Activated naive CD4-positive, alpha-beta T cell treated with anti-CD3 and anti-CD28 coated beads, Interleukin-2, amount 10 ng/mL, durations not matched to agents 7 days and 5 days (primary cell): ENCODE measurements at regions not wholly inside any gene's neighbourhood (a gene's known extent, or its start where the extent isn't known, plus 50 kb on each side); places are given as distances from the start of the nearest gene placed in this dataset.

ENCODE experiments used
- CTCF ChIA-PET: fragments of 350-600 bp; sonication (Branson Sonifier 250); formaldehyde crosslinking; loops from one replicate; lab custom pipeline; 2021; ENCODE audit warnings: antibody characterized with exemption; lab: Charles Lee
- DNase-seq: peaks from one replicate; pipeline ENCODE4 v3.0.0-alpha.2; 2020
- H3K27ac Mint-ChIP-seq: one replicate; pipeline ENCODE4 v1.8.0; 2021; ENCODE audit warnings: mild to moderate bottlenecking, moderate library complexity, mixed read lengths
- H3K27me3 Mint-ChIP-seq: one replicate; pipeline ENCODE4 v1.8.0; 2021; ENCODE audit warnings: mild to moderate bottlenecking, mixed read lengths
- H3K36me3 Mint-ChIP-seq: one replicate; pipeline ENCODE4 v1.8.0; 2021; ENCODE audit warnings: mixed read lengths
- H3K4me1 Mint-ChIP-seq: one replicate; pipeline ENCODE4 v1.8.0; 2021; ENCODE audit warnings: mixed read lengths
- H3K4me3 Mint-ChIP-seq: one replicate; pipeline ENCODE4 v1.8.0; 2021; ENCODE audit warnings: mild to moderate bottlenecking, moderate library complexity, mixed read lengths
- H3K9me3 Mint-ChIP-seq: one replicate; pipeline ENCODE4 v1.8.0; 2021; ENCODE audit warnings: mixed read lengths

DNA sequence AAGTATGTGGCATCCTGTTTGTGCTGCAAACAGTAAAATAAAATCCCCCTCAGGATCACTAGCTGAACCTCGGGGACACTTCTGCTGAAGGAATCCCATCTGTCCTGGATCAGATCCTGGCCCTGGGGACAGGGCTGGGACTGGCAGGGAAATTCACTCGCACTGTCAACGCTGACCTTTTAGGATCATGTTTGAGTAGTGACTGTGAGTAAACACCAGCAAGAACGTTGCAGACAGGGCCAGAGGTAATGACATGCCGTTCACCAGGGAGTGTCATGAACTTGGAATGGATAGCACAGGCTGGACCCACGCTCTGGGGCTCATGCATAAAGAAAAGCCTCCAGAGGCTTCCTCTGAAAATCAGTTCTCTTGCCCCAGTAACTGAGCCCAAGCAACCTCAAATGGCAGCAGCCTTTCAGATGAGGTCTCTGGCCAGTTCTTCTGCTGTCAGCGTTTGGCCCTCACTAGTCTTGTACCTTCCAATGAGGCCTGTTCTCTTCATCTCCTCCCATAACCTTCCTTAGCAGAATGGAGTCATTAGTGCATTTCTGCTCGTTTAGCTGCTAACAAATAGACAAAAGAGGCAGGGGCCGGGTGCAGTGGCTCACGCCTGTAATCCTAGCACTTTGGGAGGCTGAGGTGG, 51.0 kb upstream of the BARX2 start:
- Mint-ChIP-seq H3K27me3 (peaks cover 15% of the 10 kb centered on the region), H3K9me3 (no peaks in the 10 kb centered on the region), H3K4me1 (no peaks in the 10 kb centered on the region), H3K36me3 (no peaks in the 10 kb centered on the region), H3K27ac (no peak overlapping the region), H3K4me3 (no peak overlapping the region)
- CTCF ChIA-PET = no interaction called here
- DNase-seq = no peak

DNA sequence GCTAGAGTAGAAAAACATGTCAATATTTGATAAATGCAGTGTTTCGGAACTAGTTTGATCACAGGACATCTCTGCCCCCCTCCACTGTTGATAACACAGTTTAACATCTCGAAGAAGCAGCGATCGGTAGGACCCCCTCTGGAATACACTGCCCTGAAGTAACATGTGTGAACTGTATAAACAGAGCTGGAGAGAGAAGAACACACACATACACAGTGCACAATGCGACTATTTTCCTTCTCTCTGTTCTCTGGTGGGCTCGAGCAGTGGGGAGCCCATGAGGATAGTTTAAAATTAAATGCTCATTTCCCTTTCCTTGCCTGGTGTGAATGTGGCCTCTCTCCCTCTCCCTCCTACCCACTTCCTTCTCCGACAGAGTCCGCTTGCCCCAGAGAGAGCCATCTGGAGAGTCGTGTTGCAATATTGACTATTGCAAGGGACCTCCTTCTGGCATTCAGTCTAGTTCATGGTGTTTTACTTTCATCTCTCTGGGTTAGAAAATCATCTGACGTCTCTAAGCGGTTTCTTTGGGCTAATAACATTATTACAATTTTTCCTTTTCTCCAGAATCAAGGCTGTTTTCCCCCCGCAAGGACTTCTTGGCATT, 51.6 kb upstream of the BARX2 start:
- CTCF ChIA-PET = no interaction called here
- Mint-ChIP-seq H3K9me3 (no peaks in the 10 kb centered on the region), H3K36me3 (no peaks in the 10 kb centered on the region), H3K27me3 (peaks cover 9% of the 10 kb centered on the region), H3K4me1 (no peaks in the 10 kb centered on the region), H3K4me3 (no peak overlapping the region), H3K27ac (no peak overlapping the region)
- no peak for DNase-seq

DNA sequence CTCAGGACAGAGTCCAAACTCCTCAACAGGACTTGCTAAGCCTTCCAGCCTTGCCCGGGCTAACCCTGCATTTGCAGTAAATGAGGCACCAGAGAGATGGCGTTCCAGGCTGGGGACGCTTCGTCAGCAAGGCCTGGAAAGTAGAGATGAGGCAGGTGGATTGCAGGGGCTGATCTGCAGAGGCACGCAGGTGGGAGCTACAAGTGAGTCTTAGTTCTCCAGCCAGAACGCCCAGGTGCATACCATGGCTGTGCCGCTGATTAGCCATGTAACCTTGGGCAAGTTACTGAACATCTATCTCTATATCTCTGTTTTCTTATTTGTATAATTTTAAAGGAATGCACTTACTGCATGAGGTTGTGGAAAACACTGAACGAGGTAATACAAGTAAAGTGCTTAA, 52.7 kb upstream of the BARX2 start:
- peaks cover 5% of the 10 kb centered on the region for H3K27me3 Mint-ChIP-seq
- peaks cover 2% of the 10 kb centered on the region for H3K4me1 Mint-ChIP-seq
- H3K36me3 Mint-ChIP-seq = no peaks in the 10 kb centered on the region
- DNase-seq = no peak
- no peak overlapping the region for H3K27ac Mint-ChIP-seq
- no peaks in the 10 kb centered on the region for H3K9me3 Mint-ChIP-seq
- CTCF ChIA-PET = no interaction called here
- H3K4me3 Mint-ChIP-seq = no peak overlapping the region

DNA sequence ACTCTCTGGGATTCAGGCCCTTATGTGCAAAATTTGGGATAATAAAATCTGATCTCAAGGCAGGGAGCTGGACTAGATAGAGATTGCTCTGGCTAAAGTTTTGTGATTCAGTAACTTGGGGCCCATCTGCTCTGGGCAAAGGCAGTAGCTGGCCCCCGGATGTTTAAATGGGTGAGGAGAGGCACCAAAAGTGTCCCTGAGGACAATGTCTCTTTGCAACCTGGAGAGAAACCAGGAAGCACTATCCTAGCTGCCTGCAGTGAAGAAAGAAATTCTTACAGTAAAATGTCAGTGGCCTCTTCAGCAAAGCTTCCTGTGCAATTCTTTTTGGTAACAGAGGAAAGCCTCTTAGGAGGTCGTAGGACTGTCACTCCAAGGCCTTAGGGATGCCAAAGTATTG, 54.6 kb upstream of the BARX2 start:
- Mint-ChIP-seq H3K9me3 (no peaks in the 10 kb centered on the region), H3K27me3 (peaks cover 5% of the 10 kb centered on the region), H3K4me1 (peaks cover 7% of the 10 kb centered on the region), H3K4me3 (no peak overlapping the region), H3K36me3 (no peaks in the 10 kb centered on the region), H3K27ac (no peak overlapping the region)
- DNase-seq = no peak
- CTCF ChIA-PET = interaction anchor here (0.6 to 1.1 kb wide), 2 partner anchors 10 to 152 kb away, joined by 3 read pairs; no protein-coding TSS in a partner anchor

DNA sequence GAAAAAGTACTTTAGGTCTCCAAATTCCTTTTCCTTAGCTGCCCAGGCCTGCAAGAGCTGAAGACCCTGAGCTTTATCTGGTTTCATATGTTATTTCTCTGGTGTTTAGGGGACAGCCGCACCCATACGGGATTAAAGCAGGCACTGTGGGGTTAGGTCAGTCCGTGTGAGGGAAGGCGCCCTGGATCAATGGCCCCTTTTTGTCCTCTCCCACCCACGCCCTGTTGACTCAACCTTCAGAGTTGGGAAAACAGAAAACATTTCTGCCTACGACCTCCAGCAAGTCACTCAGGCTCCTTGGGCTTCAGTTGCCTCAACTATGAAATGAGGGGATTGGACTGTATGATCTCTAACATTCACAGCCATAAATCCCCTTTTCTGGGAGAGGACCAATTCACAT, 55.2 kb upstream of the BARX2 start:
- Mint-ChIP-seq H3K4me3 (no peak overlapping the region), H3K4me1 (peaks cover 7% of the 10 kb centered on the region)

DNA sequence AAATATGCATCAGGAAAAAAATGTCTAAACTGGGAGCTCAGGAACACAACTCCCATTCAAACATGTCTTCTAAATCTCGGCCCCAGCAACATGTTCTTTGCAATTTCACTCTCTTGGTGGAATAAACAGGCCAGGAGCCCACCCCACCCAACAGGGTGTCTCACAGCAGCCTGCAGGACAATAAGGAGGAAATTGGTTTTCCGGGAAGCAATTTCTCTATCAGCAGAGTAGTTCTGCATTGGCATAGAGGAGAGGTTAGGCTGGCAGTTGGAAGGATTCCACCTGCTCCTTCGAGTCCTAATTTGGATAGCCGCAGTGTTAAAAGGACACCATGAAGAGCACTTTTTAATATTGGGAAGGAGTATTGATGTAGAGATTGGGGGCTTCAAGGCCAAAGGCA, 55.9 kb upstream of the BARX2 start:
- CTCF ChIA-PET = interaction anchor here (1.4 kb wide), 1 partner anchor 13 kb away, joined by 4 read pairs; no protein-coding TSS in a partner anchor
- DNase-seq = no peak
- H3K27ac Mint-ChIP-seq = no peak overlapping the region
- H3K27me3 Mint-ChIP-seq = peaks cover 4% of the 10 kb centered on the region
- H3K4me1 Mint-ChIP-seq = peaks cover 7% of the 10 kb centered on the region
- no peak overlapping the region for H3K4me3 Mint-ChIP-seq
- no peaks in the 10 kb centered on the region for H3K9me3 Mint-ChIP-seq
- H3K36me3 Mint-ChIP-seq = no peaks in the 10 kb centered on the region

More for the DNA sequence above, 55.2 kb upstream of the BARX2 start:
- Mint-ChIP-seq H3K27ac (no peak overlapping the region), H3K36me3 (no peaks in the 10 kb centered on the region), H3K27me3 (peaks cover 5% of the 10 kb centered on the region), H3K9me3 (no peaks in the 10 kb centered on the region)
- DNase-seq = no peak
- CTCF ChIA-PET = interaction anchor here (0.6 to 1.1 kb wide), 2 partner anchors 11 to 151 kb away, joined by 3 read pairs; no protein-coding TSS in a partner anchor

DNA sequence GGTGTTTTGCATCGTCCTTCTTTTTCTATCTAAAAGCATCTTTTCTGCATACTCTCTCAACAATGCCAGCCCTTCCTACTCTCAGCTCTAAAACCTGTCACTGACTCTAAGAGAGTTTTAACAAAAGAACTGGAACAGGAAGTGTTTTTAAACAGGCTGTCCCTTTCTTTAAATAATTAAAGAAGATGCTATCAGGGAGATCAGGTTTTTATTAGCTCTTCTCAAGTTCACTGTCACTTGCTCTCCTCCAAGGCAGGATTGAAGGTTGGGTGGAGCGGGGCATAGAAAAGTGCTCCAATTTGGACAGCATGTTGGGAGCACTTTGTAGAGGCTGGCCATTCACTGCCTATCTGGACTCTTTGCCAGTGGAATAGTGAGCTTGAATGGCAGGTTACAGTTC, 56.4 kb upstream of the BARX2 start:
- Mint-ChIP-seq H3K4me3 (no peak overlapping the region), H3K27me3 (no peaks in the 10 kb centered on the region), H3K36me3 (no peaks in the 10 kb centered on the region), H3K27ac (no peak overlapping the region), H3K9me3 (no peaks in the 10 kb centered on the region), H3K4me1 (peaks cover 7% of the 10 kb centered on the region)
- no peak for DNase-seq
- CTCF ChIA-PET = interaction anchor here (1.4 kb wide), 1 partner anchor 13 kb away, joined by 4 read pairs; no protein-coding TSS in a partner anchor

DNA sequence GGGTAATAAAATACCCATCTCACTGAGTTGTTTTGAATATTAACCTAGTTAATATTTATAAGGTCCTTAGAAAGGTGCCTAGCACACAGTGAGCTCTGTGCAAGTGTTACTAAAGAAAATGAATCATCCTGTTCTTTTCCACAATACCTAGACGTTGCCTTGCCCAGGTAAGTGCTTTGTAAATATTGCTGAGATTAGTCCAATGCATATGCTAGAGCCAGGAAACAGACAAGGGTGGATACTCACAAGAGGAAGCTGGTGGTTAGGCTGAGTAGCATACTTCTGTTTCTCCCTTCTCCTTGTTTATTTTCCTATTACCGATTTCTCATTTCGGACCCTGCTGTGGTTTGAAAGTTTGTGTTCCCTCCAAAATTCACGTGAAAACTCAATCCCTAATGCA, 58.1 kb upstream of the BARX2 start:
- CTCF ChIA-PET = no interaction called here
- Mint-ChIP-seq H3K36me3 (no peaks in the 10 kb centered on the region), H3K4me1 (peaks cover 7% of the 10 kb centered on the region), H3K27ac (no peak overlapping the region), H3K4me3 (no peak overlapping the region), H3K9me3 (no peaks in the 10 kb centered on the region), H3K27me3 (no peaks in the 10 kb centered on the region)
- DNase-seq = no peak

DNA sequence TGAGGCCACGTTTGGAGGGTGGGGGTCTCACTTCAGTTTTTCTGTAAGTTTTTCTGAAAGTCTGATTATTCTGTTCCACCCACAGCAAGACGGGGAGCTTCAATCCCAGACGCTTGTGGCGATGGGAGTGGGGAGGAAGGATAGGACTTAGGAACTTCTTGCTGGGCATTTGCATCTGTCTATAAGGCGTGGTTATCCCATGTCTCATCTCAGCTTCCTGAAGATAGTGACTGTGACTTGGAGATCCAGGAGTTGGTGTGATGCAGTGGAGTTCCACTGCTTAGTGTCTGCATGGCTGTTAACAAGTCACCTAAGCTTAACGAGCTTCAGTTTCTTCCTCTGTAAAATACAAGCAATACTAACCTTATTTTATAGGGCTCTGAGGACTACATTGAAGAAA, 58.9 kb upstream of the BARX2 start:
- H3K27me3 Mint-ChIP-seq = no peaks in the 10 kb centered on the region
- CTCF ChIA-PET = no interaction called here
- H3K4me3 Mint-ChIP-seq = no peak overlapping the region
- H3K9me3 Mint-ChIP-seq = no peaks in the 10 kb centered on the region
- H3K4me1 Mint-ChIP-seq = peaks cover 7% of the 10 kb centered on the region
- DNase-seq = no peak
- no peaks in the 10 kb centered on the region for H3K36me3 Mint-ChIP-seq
- no peak overlapping the region for H3K27ac Mint-ChIP-seq

DNA sequence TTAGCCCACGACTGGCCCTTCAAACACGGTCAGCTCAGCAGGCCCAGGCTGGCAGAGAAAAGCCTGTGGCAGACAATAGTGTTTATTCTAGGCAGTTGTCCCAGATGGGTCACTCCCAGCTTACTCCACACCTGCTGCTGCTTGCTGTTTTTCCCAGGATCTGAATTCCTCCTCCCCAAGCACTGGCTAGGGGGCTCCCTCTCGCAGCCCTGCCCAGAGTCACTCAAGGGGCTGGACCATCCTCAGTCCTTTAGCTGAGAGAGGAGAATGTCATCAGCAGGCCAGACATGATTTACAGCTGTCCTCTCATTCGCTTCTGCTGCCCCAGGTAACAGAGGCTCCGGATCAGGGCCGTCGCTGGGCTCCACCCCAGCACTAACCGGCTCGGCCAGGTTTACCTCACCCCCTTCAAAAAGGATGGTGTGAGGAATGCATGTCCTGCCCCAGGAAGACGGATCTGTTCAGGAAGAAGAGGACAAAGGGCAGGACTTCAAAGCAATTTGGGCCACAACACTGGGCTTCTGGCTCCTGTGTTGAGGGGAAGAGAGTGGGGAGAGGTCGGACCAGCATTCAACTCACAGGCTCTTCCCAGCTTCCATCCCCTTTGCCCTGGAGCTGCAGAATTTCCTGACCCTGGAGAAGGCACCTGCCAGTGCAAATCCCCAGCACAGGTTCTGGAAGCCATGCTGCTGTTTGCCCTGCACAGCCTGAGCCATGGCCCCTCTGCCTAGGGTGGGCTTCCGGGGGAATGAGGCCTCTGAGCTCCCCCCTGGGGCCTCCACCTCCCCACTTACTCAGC, 59.7 kb upstream of the BARX2 start:
- no peak for DNase-seq
- Mint-ChIP-seq H3K4me1 (peaks cover 7% of the 10 kb centered on the region), H3K9me3 (no peaks in the 10 kb centered on the region), H3K27ac (peak overlapping the region; percentile 35), H3K36me3 (no peaks in the 10 kb centered on the region), H3K4me3 (no peak overlapping the region), H3K27me3 (no peaks in the 10 kb centered on the region)
- CTCF ChIA-PET = no interaction called here

DNA sequence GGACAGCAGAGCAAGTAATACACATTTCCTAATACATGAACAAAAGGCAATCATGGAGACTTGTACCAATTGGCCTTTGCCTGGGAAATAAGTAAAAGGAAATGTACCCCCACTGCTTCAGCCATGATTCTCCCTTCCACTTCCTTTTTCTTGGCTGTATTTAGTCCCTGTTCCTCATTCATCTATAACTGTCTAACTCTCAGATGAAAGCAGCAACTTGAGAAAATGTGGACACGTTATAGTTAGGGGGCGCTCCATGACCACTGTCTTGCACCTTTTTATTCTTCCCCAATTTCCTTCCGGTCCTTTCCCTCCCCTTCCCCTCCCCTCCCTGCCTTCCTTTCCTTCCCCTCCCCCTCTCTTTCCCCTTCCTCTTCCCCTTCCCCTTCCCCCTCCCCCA, 61.3 kb upstream of the BARX2 start:
- CTCF ChIA-PET = interaction anchor here (1.0 kb wide), 1 partner anchor 17 kb away, joined by 3 read pairs; no protein-coding TSS in a partner anchor
- DNase-seq = no peak
- no peaks in the 10 kb centered on the region for H3K9me3 Mint-ChIP-seq
- peaks cover 7% of the 10 kb centered on the region for H3K4me1 Mint-ChIP-seq
- H3K4me3 Mint-ChIP-seq = no peak overlapping the region
- no peaks in the 10 kb centered on the region for H3K36me3 Mint-ChIP-seq
- no peak overlapping the region for H3K27ac Mint-ChIP-seq
- no peaks in the 10 kb centered on the region for H3K27me3 Mint-ChIP-seq

DNA sequence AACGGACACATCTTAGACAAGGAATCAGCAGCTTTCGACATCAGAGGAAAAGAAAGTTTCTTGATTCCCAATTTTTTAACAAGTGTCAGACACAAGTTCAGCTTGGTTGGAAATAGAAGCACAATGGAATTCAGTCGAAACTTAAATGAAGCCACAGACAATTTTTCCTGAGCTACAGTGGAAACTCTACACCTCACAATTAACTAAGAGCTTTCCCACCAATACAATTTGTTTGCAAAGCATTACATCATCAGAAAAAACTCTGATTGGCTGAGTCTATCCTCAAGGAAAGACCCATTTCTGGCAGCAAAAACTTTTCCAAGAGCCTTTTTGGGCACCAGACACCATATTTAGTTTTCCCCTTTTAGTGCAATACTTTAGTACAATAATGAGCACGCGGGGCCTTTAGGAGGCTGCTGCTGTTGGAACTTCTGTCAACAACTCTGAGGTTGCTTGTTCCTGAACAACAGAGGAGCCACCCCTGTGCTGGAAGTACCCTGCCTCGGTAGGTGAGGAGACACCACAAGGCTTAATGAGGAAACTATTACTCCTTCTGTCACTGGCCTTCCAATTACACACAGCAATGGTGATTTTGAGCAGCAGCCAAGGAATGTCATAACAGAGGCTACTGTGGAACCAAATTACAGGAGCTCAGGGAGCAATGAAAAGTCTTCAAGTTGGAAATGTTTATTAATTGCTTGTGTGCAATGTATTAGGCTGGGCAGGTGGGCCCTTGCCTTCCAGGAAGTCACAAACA, 61.9 kb upstream of the BARX2 start:
- DNase-seq = no peak
- H3K36me3 Mint-ChIP-seq = no peaks in the 10 kb centered on the region
- H3K9me3 Mint-ChIP-seq = no peaks in the 10 kb centered on the region
- peaks cover 7% of the 10 kb centered on the region for H3K4me1 Mint-ChIP-seq
- CTCF ChIA-PET = no interaction called here
- H3K4me3 Mint-ChIP-seq = no peak overlapping the region
- no peaks in the 10 kb centered on the region for H3K27me3 Mint-ChIP-seq
- no peak overlapping the region for H3K27ac Mint-ChIP-seq

DNA sequence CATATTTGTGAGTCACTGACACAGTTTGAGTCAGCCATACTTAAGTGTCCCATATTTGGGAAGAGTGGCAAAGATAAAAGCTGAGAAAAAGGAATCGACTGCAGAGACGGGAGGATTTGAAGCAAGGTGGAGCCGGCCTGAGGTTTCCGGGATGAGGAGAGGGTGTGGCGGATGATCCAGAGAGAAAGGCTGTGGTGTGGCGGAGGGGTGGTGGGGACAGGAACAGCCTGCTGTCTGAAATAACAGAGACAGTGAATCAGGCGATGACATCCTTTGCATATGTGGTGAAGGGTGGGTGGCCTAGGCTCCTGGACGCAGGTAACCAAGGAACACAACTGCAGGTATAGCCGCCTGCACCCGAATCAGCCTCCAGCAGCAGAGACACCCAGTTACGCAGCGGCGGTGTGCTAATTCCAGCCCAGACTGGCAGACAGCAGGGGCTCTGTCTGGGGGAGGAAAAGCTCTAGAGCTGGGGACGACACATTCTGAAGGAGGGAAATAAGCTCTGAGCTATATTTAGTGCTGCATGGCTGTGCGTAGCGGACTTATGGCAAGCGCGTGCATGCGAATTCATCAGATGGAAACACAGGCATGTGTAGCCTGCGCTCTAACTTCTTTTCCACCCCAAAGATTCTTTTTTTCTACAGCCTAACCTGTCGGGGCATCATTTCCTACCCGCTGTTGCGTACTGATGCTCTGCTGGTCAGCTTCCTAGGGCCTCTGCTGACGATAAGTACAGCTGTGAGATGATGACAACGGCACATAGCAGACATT, 62.7 kb upstream of the BARX2 start:
- no peaks in the 10 kb centered on the region for H3K36me3 Mint-ChIP-seq
- no peak overlapping the region for H3K4me3 Mint-ChIP-seq
- no peaks in the 10 kb centered on the region for H3K27me3 Mint-ChIP-seq
- no peaks in the 10 kb centered on the region for H3K9me3 Mint-ChIP-seq
- CTCF ChIA-PET = no interaction called here
- no peak for DNase-seq
- no peak overlapping the region for H3K27ac Mint-ChIP-seq
- peaks cover 5% of the 10 kb centered on the region for H3K4me1 Mint-ChIP-seq
